ENCODE measurements at regions not wholly inside any gene's neighbourhood (a gene's known extent, or its start where the extent isn't known, plus 50 kb on each side); places are given as distances from the start of the nearest gene placed in this dataset.

GRCh38 chr16:76899767-76900166 lies 291.2 kb upstream of the MON1B start:
- TF ChIP-seq, protein P1, sequence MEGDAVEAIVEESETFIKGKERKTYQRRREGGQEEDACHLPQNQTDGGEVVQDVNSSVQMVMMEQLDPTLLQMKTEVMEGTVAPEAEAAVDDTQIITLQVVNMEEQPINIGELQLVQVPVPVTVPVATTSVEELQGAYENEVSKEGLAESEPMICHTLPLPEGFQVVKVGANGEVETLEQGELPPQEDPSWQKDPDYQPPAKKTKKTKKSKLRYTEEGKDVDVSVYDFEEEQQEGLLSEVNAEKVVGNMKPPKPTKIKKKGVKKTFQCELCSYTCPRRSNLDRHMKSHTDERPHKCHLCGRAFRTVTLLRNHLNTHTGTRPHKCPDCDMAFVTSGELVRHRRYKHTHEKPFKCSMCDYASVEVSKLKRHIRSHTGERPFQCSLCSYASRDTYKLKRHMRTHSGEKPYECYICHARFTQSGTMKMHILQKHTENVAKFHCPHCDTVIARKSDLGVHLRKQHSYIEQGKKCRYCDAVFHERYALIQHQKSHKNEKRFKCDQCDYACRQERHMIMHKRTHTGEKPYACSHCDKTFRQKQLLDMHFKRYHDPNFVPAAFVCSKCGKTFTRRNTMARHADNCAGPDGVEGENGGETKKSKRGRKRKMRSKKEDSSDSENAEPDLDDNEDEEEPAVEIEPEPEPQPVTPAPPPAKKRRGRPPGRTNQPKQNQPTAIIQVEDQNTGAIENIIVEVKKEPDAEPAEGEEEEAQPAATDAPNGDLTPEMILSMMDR (IDR thresholded peaks at IDR 0.05) = no peak
- no peak for TF ChIP-seq POLR2A (IDR thresholded peaks at IDR 0.05)
